Esophagus squamous epithelium (tissue), 5 donors: ENCODE measurements at regions not wholly inside any gene's neighbourhood (a gene's known extent, or its start where the extent isn't known, plus 50 kb on each side); places are given as distances from the start of the nearest gene placed in this dataset.

Experiments
- DNase-seq: peaks from one replicate; lab custom pipeline; 2025; lab: John Stamatoyannopoulos, UW
- H3K27ac ChIP-seq, 4 donors: fragments of 200-600 bp; sonication (generic); one replicate each; pipeline ENCODE4 v1.5.1; 2016 to 2019; ENCODE audit warnings: mild to moderate bottlenecking in 1 of 4
- H3K27me3 ChIP-seq, 4 donors: fragments of 200-600 bp; sonication (generic); 1 replicate in 3 of 4; 2 replicates in 1 of 4; pipeline versions ENCODE4 v1.5.1 to v1.6.0; 2017 to 2021; ENCODE audit warnings: antibody characterized with exemption in 1 of 4
- H3K36me3 ChIP-seq, 3 donors: fragments of 200-600 bp; sonication (generic); one replicate each; pipeline ENCODE4 v1.5.1; 2016 to 2019
- H3K4me1 ChIP-seq, 3 donors: fragments of 200-600 bp; sonication (generic); one replicate each; pipeline ENCODE4 v1.5.1; 2017 to 2019
- H3K4me3 ChIP-seq, 4 donors: fragments of 200-600 bp; sonication (generic); 1 replicate in 3 of 4; 2 replicates in 1 of 4; pipeline ENCODE4 v1.5.1; 2016 to 2019; ENCODE audit warnings: mild to moderate bottlenecking in 2 of 4, moderate library complexity in 1 of 4
- H3K9me3 ChIP-seq, 3 donors: fragments of 200-600 bp; sonication (generic); one replicate each; pipeline ENCODE4 v1.5.1; 2016 to 2019
- POLR2A ChIP-seq, 4 donors: fragments of 450-650 bp; IDR thresholded peaks; one replicate each; pipeline ENCODE4 v1.6.1; 2017; ENCODE audit warnings: antibody characterized with exemption in 4 of 4, mild to moderate bottlenecking in 4 of 4, moderate library complexity in 3 of 4
- WGBS, 2 donors: methylation state at CpG; one replicate each; pipeline ENCODE4 v1.1.5; 2018; 5-methylcytosine and 5-hydroxymethylcytosine counted together
- intact Hi-C: fragments of 100-400 bp; cut with DNase I; formaldehyde crosslinking; loops from one replicate; pipeline ENCODE4 v1.15.0; 2022
- TF ChIP-seq, protein P1 (sequence below), 6 experiments: fragments of 450-650 bp in 4 of 6; fragments of 200-600 bp in 2 of 6; sonication (generic) in 2 of 6; IDR thresholded peaks; one replicate each; pipeline ENCODE4 v1.5.1; 2016 to 2019; ENCODE audit warnings: antibody characterized with exemption in 6 of 6, mild to moderate bottlenecking in 4 of 6, moderate library complexity in 4 of 6
- donor health status: DM: yes; HTN: yes; CAD: no.

DNA sequence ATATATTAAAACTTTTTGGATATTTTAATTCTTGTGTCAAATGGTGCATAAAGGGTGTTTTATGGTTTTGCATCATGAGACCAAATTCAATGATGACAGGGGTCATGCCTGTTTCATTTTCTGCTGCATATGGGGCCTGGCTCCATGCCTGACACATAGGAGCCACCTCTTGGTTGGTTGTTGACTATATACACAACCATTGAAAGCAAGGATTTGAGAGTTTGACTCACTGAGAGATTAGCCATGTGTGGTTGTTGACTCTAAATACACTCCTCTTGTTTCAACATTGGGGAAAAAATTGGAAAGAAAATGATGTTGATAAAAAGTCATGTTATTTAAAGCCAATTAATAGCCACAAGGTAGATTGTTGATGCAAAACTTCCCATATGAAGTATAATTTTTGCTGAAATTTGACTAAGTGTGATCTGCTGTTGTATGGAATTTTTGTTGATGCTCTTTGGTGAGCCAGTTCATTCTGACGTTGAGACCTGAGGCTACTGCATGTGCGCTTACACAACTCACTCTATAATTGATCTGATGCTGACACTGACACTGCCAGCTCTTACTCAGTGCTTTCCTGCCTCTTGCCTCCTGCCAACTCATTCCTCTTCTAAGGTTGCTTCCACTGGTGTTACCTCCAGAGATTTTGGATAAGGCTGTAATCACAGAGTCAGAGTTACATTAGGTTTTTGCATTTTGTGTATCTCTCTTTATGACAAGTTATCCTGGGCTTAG is 446.2 kb upstream of the SLC14A2 start:
- TF ChIP-seq POLR2A (IDR thresholded peaks at IDR 0.05) = no peak
- TF ChIP-seq, protein P1, sequence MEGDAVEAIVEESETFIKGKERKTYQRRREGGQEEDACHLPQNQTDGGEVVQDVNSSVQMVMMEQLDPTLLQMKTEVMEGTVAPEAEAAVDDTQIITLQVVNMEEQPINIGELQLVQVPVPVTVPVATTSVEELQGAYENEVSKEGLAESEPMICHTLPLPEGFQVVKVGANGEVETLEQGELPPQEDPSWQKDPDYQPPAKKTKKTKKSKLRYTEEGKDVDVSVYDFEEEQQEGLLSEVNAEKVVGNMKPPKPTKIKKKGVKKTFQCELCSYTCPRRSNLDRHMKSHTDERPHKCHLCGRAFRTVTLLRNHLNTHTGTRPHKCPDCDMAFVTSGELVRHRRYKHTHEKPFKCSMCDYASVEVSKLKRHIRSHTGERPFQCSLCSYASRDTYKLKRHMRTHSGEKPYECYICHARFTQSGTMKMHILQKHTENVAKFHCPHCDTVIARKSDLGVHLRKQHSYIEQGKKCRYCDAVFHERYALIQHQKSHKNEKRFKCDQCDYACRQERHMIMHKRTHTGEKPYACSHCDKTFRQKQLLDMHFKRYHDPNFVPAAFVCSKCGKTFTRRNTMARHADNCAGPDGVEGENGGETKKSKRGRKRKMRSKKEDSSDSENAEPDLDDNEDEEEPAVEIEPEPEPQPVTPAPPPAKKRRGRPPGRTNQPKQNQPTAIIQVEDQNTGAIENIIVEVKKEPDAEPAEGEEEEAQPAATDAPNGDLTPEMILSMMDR (IDR thresholded peaks at IDR 0.05) = no peak
- 37 to 49% methylated on average over 2 of the region's 2 CpGs for WGBS, 2 donors
- intact Hi-C loops = no loop called here
- DNase-seq = no peak
- Histone ChIP-seq H3K36me3 (no peaks in the 10 kb centered on the region), H3K4me3 (no peak overlapping the region), H3K27ac (peak overlapping the region in 1 of 4 donors; percentile 32), H3K9me3 (no peaks in the 10 kb centered on the region), H3K27me3 (no peaks in the 10 kb centered on the region), H3K4me1 (peaks cover 0 to 24% (median 8%) of the 10 kb centered on the region in 3 donors)

DNA sequence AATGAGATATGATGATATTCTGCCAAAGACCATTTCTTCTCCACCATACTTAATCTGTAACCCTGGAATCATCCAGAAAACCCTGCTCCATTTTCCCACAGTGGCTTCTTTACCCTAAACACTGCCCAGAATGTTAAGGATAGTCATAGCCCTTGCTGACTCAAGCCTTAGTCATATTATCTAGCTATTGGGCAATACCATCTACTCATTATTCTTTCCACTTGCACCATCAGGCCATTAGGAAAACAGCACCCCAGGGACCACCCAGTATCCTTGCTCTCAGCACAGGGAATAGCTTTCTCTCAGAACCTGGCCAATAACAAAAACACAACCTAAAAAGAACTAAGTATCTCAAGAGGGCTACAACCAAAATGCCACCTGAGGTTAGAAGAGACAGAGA is 445.7 kb upstream of the SLC14A2 start:
- Histone ChIP-seq H3K27ac (peak overlapping the region in 1 of 4 donors; percentile 32), H3K9me3 (no peaks in the 10 kb centered on the region), H3K4me1 (peaks cover 0 to 24% (median 8%) of the 10 kb centered on the region in 3 donors), H3K27me3 (no peaks in the 10 kb centered on the region), H3K4me3 (no peak overlapping the region), H3K36me3 (no peaks in the 10 kb centered on the region)
- DNase-seq = no peak
- intact Hi-C loops = no loop called here
- no peak for TF ChIP-seq POLR2A (IDR thresholded peaks at IDR 0.05)
- TF ChIP-seq, protein P1 (IDR thresholded peaks at IDR 0.05) = peak in 1 of 6 experiments; percentile 46

DNA sequence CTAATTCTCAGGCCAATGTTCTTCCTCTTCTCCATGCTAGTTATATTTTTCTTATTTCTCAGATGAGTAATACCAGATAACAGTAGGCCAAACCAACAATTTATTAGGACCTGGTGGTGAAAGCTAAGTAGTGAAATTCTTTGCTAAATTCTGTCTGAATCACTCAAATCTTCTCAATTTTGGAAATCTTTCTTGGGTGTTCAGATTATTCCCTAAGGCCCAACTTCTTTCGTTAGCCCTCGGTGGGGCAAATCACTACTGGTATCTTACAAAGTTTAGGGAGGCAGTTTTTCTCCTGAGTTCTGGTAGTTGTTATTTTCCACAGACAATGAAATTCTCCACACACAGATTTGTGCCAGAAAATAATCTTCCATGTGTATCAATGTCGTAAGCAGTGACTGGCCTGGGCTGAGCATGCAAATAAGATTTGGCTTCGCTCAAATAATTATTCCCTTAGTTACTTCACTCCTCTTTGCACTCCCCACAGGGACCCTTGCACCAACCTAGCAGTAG is 443.5 kb upstream of the SLC14A2 start:
- no peaks in the 10 kb centered on the region for H3K36me3 ChIP-seq
- peaks cover 0 to 13% (median 6%) of the 10 kb centered on the region in 3 donors for H3K4me1 ChIP-seq
- H3K4me3 ChIP-seq = no peak overlapping the region
- H3K27ac ChIP-seq = peak overlapping the region in 3 of 4 donors; percentile 28 to 64 (median 31)
- WGBS, 2 donors = 81 to 85% methylated on average over 4 of the region's 4 CpGs
- DNase-seq = no peak
- H3K9me3 ChIP-seq = no peaks in the 10 kb centered on the region
- intact Hi-C loops = no loop called here
- no peaks in the 10 kb centered on the region for H3K27me3 ChIP-seq
- TF ChIP-seq POLR2A (IDR thresholded peaks at IDR 0.05) = no peak
- TF ChIP-seq, protein P1 (IDR thresholded peaks at IDR 0.05) = no peak

DNA sequence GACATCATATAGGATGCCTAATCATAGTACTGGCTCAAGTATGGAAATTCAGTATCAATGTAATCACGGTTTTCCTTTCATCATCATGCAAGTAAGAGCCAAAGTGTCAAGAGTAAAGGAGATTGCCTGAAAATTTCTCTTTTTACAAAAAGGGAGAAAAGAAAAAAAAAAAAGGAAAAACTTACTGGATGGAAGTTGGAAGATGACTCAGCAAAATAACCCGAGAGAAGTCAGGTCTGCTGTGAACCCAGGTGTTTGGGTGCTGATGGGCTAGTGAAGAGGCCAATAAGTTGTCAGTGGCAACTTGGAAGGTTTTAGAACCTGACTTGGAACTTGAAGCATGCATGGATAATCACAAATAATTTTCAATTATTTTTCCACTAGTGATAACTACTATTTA is 441.9 kb upstream of the SLC14A2 start:
- Histone ChIP-seq H3K4me3 (no peak overlapping the region), H3K27ac (no peak overlapping the region), H3K4me1 (peaks cover 0 to 11% (median 5%) of the 10 kb centered on the region in 3 donors), H3K9me3 (no peaks in the 10 kb centered on the region), H3K27me3 (no peaks in the 10 kb centered on the region), H3K36me3 (no peaks in the 10 kb centered on the region)
- no peak for DNase-seq
- TF ChIP-seq, protein P1 (IDR thresholded peaks at IDR 0.05) = no peak
- no peak for TF ChIP-seq POLR2A (IDR thresholded peaks at IDR 0.05)
- 76 to 88% methylated on average over 2 of the region's 2 CpGs for WGBS, 2 donors
- intact Hi-C loops = no loop called here

DNA sequence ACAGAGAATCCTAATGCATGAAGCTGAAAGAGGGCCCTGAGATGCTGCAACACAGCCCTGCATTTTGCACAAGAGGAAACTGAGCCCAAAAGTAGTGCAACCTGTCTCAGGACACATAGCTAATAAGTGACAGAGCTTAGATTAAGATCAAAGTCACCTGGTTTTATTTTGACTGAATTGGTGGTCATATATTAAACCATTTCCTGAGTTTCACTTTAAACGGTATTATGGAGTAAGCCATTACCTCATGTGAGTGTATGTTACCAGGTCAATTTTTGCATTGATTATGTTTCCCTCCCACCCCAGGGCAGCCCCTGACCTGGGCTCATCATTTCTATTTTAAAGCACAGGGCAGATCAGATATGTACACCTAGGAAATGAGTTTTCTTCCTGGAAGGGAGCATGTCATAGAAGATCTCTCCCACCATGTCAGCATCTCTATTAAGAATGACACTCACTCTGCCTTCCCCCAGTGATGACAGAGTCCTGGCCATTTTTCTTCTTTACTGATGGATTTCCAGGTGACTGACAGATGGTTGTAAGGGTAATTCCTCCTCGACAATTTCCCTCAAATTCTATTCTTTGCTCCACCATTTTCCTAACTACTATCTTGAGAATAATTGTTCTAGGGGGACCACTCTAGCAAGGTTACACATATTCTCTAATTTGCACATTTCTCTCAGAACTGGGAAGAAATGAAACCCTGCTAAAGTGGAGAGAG is 441.3 kb upstream of the SLC14A2 start:
- intact Hi-C loops = no loop called here
- WGBS, 2 donors = 68 to 72% methylated on average over 2 of the region's 2 CpGs
- no peaks in the 10 kb centered on the region for H3K9me3 ChIP-seq
- TF ChIP-seq, protein P1 (IDR thresholded peaks at IDR 0.05) = no peak
- no peak for TF ChIP-seq POLR2A (IDR thresholded peaks at IDR 0.05)
- no peaks in the 10 kb centered on the region for H3K36me3 ChIP-seq
- no peak for DNase-seq
- no peak overlapping the region for H3K4me3 ChIP-seq
- no peaks in the 10 kb centered on the region for H3K27me3 ChIP-seq
- H3K27ac ChIP-seq = no peak overlapping the region
- H3K4me1 ChIP-seq = peaks cover 0 to 8% (median 5%) of the 10 kb centered on the region in 3 donors
